Mucosa of stomach (tissue), 1 donor: ENCODE measurements at regions not wholly inside any gene's neighbourhood (a gene's known extent, or its start where the extent isn't known, plus 50 kb on each side); places are given as distances from the start of the nearest gene placed in this dataset.
"Not testable (repeated sequence)": the region's sequence is repeated elsewhere in the genome, so short reads cannot be mapped to it uniquely, and the experiment has no call there.

Source experiments
- H3K27me3 ChIP-seq: one replicate; pipeline ENCODE4 v1.7.0; 2013; ENCODE audit warnings: mild to moderate bottlenecking, low read length; ENCODE audit not compliant: control insufficient read depth, insufficient read depth
- H3K36me3 ChIP-seq: one replicate; pipeline ENCODE4 v1.7.0; 2013; ENCODE audit warnings: low read length; ENCODE audit not compliant: control insufficient read depth, insufficient read depth
- H3K4me1 ChIP-seq: one replicate; pipeline ENCODE4 v1.7.0; 2013; ENCODE audit warnings: mild to moderate bottlenecking, low read length; ENCODE audit not compliant: control insufficient read depth, insufficient read depth
- H3K4me3 ChIP-seq: one replicate; pipeline ENCODE4 v1.7.0; 2013; ENCODE audit warnings: low read length
- H3K9ac ChIP-seq: one replicate; pipeline ENCODE4 v1.7.0; 2013; ENCODE audit warnings: mild to moderate bottlenecking, low read length, moderate library complexity
- H3K9me3 ChIP-seq: one replicate; pipeline ENCODE4 v1.7.0; 2013; ENCODE audit warnings: mild to moderate bottlenecking, low read length, moderate library complexity; ENCODE audit not compliant: control insufficient read depth
- donor health status: Pancreatic carcinoma.

GRCh38 chr2:66632882-66633281, 198.0 kb downstream of the MEIS1 start:
- not testable (repeated sequence) for H3K27me3 ChIP-seq, H3K4me3 ChIP-seq, H3K36me3 ChIP-seq, H3K9me3 ChIP-seq, H3K9ac ChIP-seq, H3K4me1 ChIP-seq

- H3K9ac ChIP-seq, result no peak overlapping the region
- no peaks in the 10 kb centered on the region for H3K36me3 ChIP-seq
- no peaks in the 10 kb centered on the region for H3K27me3 ChIP-seq
- H3K4me3 ChIP-seq, result no peak overlapping the region
- H3K4me1 ChIP-seq, result no peaks in the 10 kb centered on the region
- no peaks in the 10 kb centered on the region for H3K9me3 ChIP-seq
Measured at GRCh38 chr2:66633631-66634030, 198.7 kb downstream of the MEIS1 start.

- Histone ChIP-seq H3K36me3 (no peaks in the 10 kb centered on the region), H3K4me1 (no peaks in the 10 kb centered on the region), H3K4me3 (no peak overlapping the region), H3K9me3 (no peaks in the 10 kb centered on the region), H3K9ac (no peak overlapping the region), H3K27me3 (no peaks in the 10 kb centered on the region)
Measured at GRCh38 chr2:66634784-66635183, 199.9 kb downstream of the MEIS1 start.

GRCh38 chr2:66641685-66642084, 206.8 kb downstream of the MEIS1 start:
- H3K4me1 ChIP-seq, result no peaks in the 10 kb centered on the region
- H3K36me3 ChIP-seq, result no peaks in the 10 kb centered on the region
- no peak overlapping the region for H3K9ac ChIP-seq
- no peaks in the 10 kb centered on the region for H3K27me3 ChIP-seq
- no peak overlapping the region for H3K4me3 ChIP-seq
- no peaks in the 10 kb centered on the region for H3K9me3 ChIP-seq

- not testable (repeated sequence) for H3K9ac ChIP-seq, H3K4me3 ChIP-seq, H3K4me1 ChIP-seq, H3K27me3 ChIP-seq, H3K36me3 ChIP-seq, H3K9me3 ChIP-seq
Measured at GRCh38 chr2:66648081-66648480, 213.2 kb downstream of the MEIS1 start.

- Histone ChIP-seq H3K4me3 (no peak overlapping the region), H3K36me3 (no peaks in the 10 kb centered on the region), H3K9ac (no peak overlapping the region), H3K9me3 (no peaks in the 10 kb centered on the region), H3K27me3 (no peaks in the 10 kb centered on the region), H3K4me1 (no peaks in the 10 kb centered on the region)
Measured at GRCh38 chr2:66649006-66649405, 214.1 kb downstream of the MEIS1 start.

GRCh38 chr2:66651295-66651694, 216.4 kb downstream of the MEIS1 start:
- Histone ChIP-seq H3K4me1 (no peaks in the 10 kb centered on the region), H3K36me3 (no peaks in the 10 kb centered on the region), H3K9ac (no peak overlapping the region), H3K27me3 (no peaks in the 10 kb centered on the region), H3K9me3 (no peaks in the 10 kb centered on the region), H3K4me3 (no peak overlapping the region)

GRCh38 chr2:66660804-66661203, 225.9 kb downstream of the MEIS1 start:
- H3K27me3 ChIP-seq, result no peaks in the 10 kb centered on the region
- no peak overlapping the region for H3K9ac ChIP-seq
- H3K36me3 ChIP-seq, result no peaks in the 10 kb centered on the region
- H3K4me1 ChIP-seq, result no peaks in the 10 kb centered on the region
- H3K9me3 ChIP-seq, result no peaks in the 10 kb centered on the region
- no peak overlapping the region for H3K4me3 ChIP-seq

GRCh38 chr2:66661253-66662173, 226.6 kb downstream of the MEIS1 start:
- Histone ChIP-seq H3K4me3 (no peak overlapping the region), H3K27me3 (no peaks in the 10 kb centered on the region)

GRCh38 chr2:66665124-66665984, 230.4 kb downstream of the MEIS1 start:
- no peaks in the 10 kb centered on the region for H3K4me1 ChIP-seq
- H3K36me3 ChIP-seq, result no peaks in the 10 kb centered on the region
- no peaks in the 10 kb centered on the region for H3K9me3 ChIP-seq
- H3K9ac ChIP-seq, result no peak overlapping the region
- no peak overlapping the region for H3K4me3 ChIP-seq
- no peaks in the 10 kb centered on the region for H3K27me3 ChIP-seq

More at GRCh38 chr2:66661253-66662173, 226.6 kb downstream of the MEIS1 start:
- Histone ChIP-seq H3K36me3 (no peaks in the 10 kb centered on the region), H3K4me1 (no peaks in the 10 kb centered on the region), H3K9ac (no peak overlapping the region), H3K9me3 (no peaks in the 10 kb centered on the region)

GRCh38 chr2:66667301-66667700, 232.4 kb downstream of the MEIS1 start:
- H3K4me3 ChIP-seq, result no peak overlapping the region
- H3K36me3 ChIP-seq, result no peaks in the 10 kb centered on the region
- H3K9ac ChIP-seq, result no peak overlapping the region
- no peaks in the 10 kb centered on the region for H3K9me3 ChIP-seq
- H3K27me3 ChIP-seq, result no peaks in the 10 kb centered on the region
- H3K4me1 ChIP-seq, result no peaks in the 10 kb centered on the region

- H3K4me1 ChIP-seq, result no peaks in the 10 kb centered on the region
Measured at GRCh38 chr2:66673286-66673685, 238.4 kb downstream of the MEIS1 start.

More at GRCh38 chr2:66673286-66673685, 238.4 kb downstream of the MEIS1 start:
- Histone ChIP-seq H3K36me3 (no peaks in the 10 kb centered on the region), H3K4me3 (no peak overlapping the region), H3K9me3 (no peaks in the 10 kb centered on the region), H3K27me3 (no peaks in the 10 kb centered on the region), H3K9ac (no peak overlapping the region)
